GM12878 (cell line): ENCODE measurements at regions not wholly inside any gene's neighbourhood (a gene's known extent, or its start where the extent isn't known, plus 50 kb on each side); places are given as distances from the start of the nearest gene placed in this dataset.

Experiments
- ATAC-seq: fragments of 200-7000 bp; cut with Tn5 transposase; 3 replicates; pipeline ENCODE4 v1.9.1; 2020; ENCODE audit warnings: mild to moderate bottlenecking, moderate library complexity
- BruUV-seq: library from RNA; stranded (reverse); fragments of 400-500 nt; replicated peaks from 2 replicates; lab custom pipeline; 2021; lab: Mats Ljungman, UMichigan
- CTCF ChIA-PET: fragments of 300-600 bp; sonication (Branson Sonifier 250); formaldehyde crosslinking; extraction: SDS; loops from one replicate; lab custom pipeline; 2021; ENCODE audit warnings: inconsistent platforms; lab: Yijun Ruan, JAX
- POLR2A ChIA-PET: fragments of 350-600 bp; formaldehyde crosslinking; extraction: SDS; loops from one replicate; lab custom pipeline; 2021; ENCODE audit warnings: inconsistent platforms; lab: Charles Lee
- RAD21 ChIA-PET: fragments of 300-600 bp; sonication (Branson Sonifier 250); formaldehyde crosslinking; loops from one replicate; lab custom pipeline; 2023; ENCODE audit warnings: antibody characterized with exemption; ENCODE audit not compliant: unreplicated experiment; lab: Charles Lee
- SMC1A ChIA-PET: fragments of 300-600 bp; sonication (Branson Sonifier 250); formaldehyde crosslinking; loops from one replicate; lab custom pipeline; 2023; ENCODE audit not compliant: unreplicated experiment, uncharacterized antibody; lab: Charles Lee
- DNase-seq: peaks from one replicate; pipeline ENCODE4 v3.0.0-alpha.2; 2011; ENCODE audit warnings: low read depth, low spot score
- FAIRE-seq: peaks from 3 replicates; lab custom pipeline; 2011; peaks lifted over from hg19 to GRCh38; lab: Jason Lieb, UNC
- H2AFZ ChIP-seq: 2 replicates; pipeline ENCODE4 v1.6.0; 2011; ENCODE audit warnings: low read depth, low read length, control low read depth; ENCODE audit not compliant: control insufficient read depth
- H3K27ac ChIP-seq: 2 replicates; pipeline ENCODE4 v1.5.1; 2011; ENCODE audit warnings: control low read depth; ENCODE audit not compliant: control insufficient read depth, insufficient read depth
- H3K27me3 ChIP-seq, 2 experiments: replicated peaks in 1 of 2; 2 replicates each; pipeline versions ENCODE4 v1.6.0 to v1.6.1; 2011; ENCODE audit warnings: low read length in 1 of 2; ENCODE audit not compliant: control insufficient read depth in 2 of 2, insufficient read depth in 2 of 2
- H3K36me3 ChIP-seq, 2 experiments: 2 replicates each; pipeline ENCODE4 v1.5.1; 2011; ENCODE audit warnings: low read length in 1 of 2; ENCODE audit not compliant: control insufficient read depth in 2 of 2, insufficient read depth in 2 of 2
- H3K4me1 ChIP-seq: 2 replicates; pipeline ENCODE4 v1.6.1; 2011; ENCODE audit warnings: mild to moderate bottlenecking, low read length, moderate library complexity, mixed read lengths; ENCODE audit not compliant: control insufficient read depth, insufficient read depth
- H3K4me2 ChIP-seq: 2 replicates; pipeline ENCODE4 v1.6.0; 2011; ENCODE audit warnings: control low read depth; ENCODE audit not compliant: control insufficient read depth, insufficient read depth
- H3K4me3 ChIP-seq: fragments of 200-600 bp; sonication (generic); 2 replicates; pipeline ENCODE4 v1.5.1; 2016
- H3K79me2 ChIP-seq: 2 replicates; pipeline ENCODE4 v1.6.0; 2011; ENCODE audit warnings: low read length; ENCODE audit not compliant: control insufficient read depth, insufficient read depth
- H3K9ac ChIP-seq: 2 replicates; pipeline ENCODE4 v1.8.0; 2011; ENCODE audit warnings: low read length, control low read depth, mixed read lengths; ENCODE audit not compliant: control insufficient read depth, insufficient read depth
- H3K9me3 ChIP-seq: replicated peaks from 3 replicates; pipeline ENCODE4 v1.5.1; 2011; ENCODE audit warnings: mild to moderate bottlenecking, low read length; ENCODE audit not compliant: control insufficient read depth, insufficient read depth
- H4K20me1 ChIP-seq: 2 replicates; pipeline ENCODE4 v1.6.0; 2011; ENCODE audit not compliant: control insufficient read depth, insufficient read depth
- CEBPZ ChIP-seq: fragments of 150-350 bp; IDR thresholded peaks from 2 replicates; pipeline ENCODE4 v1.6.1; 2016; ENCODE audit warnings: low read depth, low read length
- USF1 ChIP-seq: IDR thresholded peaks from 2 replicates; pipeline ENCODE4 v1.6.1; 2011; ENCODE audit warnings: borderline replicate concordance, low read depth, mild to moderate bottlenecking, moderate library complexity, mixed read lengths, low read length; ENCODE audit not compliant: insufficient read depth; ENCODE audit errors: extremely low read length
- WGBS: methylation state at CpG from one replicate; pipeline ENCODE4 v1.1.6; 2016; ENCODE audit warnings: low lambda C conversion rate; ENCODE audit not compliant: insufficient replicate concordance, insufficient coverage; ENCODE audit errors: missing lambda C conversion rate; 5-methylcytosine and 5-hydroxymethylcytosine counted together
- in situ Hi-C: fragments of 300-500 bp; cut with MboI; formaldehyde crosslinking; loops from 9 replicates; pipeline ENCODE4 v1.14.3; 2018; ENCODE audit warnings: mixed read lengths
- intact Hi-C: fragments of 100-400 bp; cut with micrococcal nuclease; formaldehyde crosslinking; loops from one replicate; pipeline ENCODE4 v1.14.2; 2022; ENCODE audit not compliant: unreplicated experiment

GRCh38 chr1:177546346-177546745 lies 375.6 kb downstream of the BRINP2 start (continued):
- no peak for TF ChIP-seq USF1

GRCh38 chr1:177526201-177526600 lies 355.4 kb downstream of the BRINP2 start:
- ChIA-PET CTCF (no interaction called here), POLR2A (no interaction called here), RAD21 (no interaction called here), SMC1A (interaction anchor here (0.6 kb wide), 1 partner anchor 1850 kb away, joined by 5 read pairs; no protein-coding TSS in a partner anchor)
- Histone ChIP-seq H3K36me3 (no peaks in the 10 kb centered on the region), H3K4me3 (no peak overlapping the region), H4K20me1 (no peaks in the 10 kb centered on the region), H3K27ac (no peak overlapping the region), H3K9me3 (no peaks in the 10 kb centered on the region), H3K4me2 (no peak overlapping the region), H3K4me1 (no peaks in the 10 kb centered on the region), H3K9ac (no peak overlapping the region), H2AFZ (no peak overlapping the region), H3K79me2 (no peaks in the 10 kb centered on the region), H3K27me3 (no peaks in the 10 kb centered on the region)
- in situ Hi-C loops (no loop called here), intact Hi-C loops (no loop called here)
- no peak for ATAC-seq
- BruUV-seq, result no TSS peak
- 0% methylated on average over 1 of the region's 1 CpG for WGBS
- FAIRE-seq, result no peak
- DNase-seq, result no peak
- TF ChIP-seq CEBPZ, result no peak
